Left renal pelvis (tissue), 4 donors: ENCODE measurements at regions not wholly inside any gene's neighbourhood (a gene's known extent, or its start where the extent isn't known, plus 50 kb on each side); places are given as distances from the start of the nearest gene placed in this dataset.
A peak's percentile ranks its signal among the peaks of the same experiment; 100 is the strongest.
"Not testable (repeated sequence)": the region's sequence is repeated elsewhere in the genome, so short reads cannot be mapped to it uniquely, and the experiment has no call there.

ENCODE experiments used
- DNase-seq, 4 donors: peaks; one replicate each; pipeline ENCODE4 v3.0.0-alpha.2; 2013; ENCODE audit warnings: low read depth in 4 of 4, low spot score in 3 of 4

GRCh38 chr3:89533275-89533674, 425.9 kb downstream of the EPHA3 start:
- no peak for DNase-seq

GRCh38 chr3:89554587-89554986, 447.2 kb downstream of the EPHA3 start:
- DNase-seq = not testable (repeated sequence)

- no peak for DNase-seq
Observed at GRCh38 chr3:89558711-89559110, 451.3 kb downstream of the EPHA3 start.

GRCh38 chr3:89560568-89560967, 453.1 kb downstream of the EPHA3 start:
- no peak for DNase-seq

DNA sequence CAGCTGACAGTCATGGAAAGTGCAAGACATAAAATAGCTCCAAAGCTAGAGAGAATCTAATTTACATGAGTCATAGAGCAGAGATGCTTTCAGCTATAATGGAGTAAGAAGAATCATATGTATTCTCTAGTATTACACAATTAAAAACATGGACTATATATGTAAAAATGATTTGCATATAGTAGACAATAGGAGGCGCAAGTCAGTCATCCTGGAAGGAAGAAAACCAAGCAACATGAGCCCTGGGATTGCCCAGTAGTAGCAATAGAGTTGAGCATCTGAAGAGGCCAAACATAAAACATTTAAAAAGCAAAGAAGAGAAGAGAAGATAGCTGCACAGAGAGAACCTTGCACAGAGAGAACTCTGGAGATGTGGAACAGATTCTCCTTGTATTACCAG, 455.0 kb downstream of the EPHA3 start:
- no peak for DNase-seq

DNA sequence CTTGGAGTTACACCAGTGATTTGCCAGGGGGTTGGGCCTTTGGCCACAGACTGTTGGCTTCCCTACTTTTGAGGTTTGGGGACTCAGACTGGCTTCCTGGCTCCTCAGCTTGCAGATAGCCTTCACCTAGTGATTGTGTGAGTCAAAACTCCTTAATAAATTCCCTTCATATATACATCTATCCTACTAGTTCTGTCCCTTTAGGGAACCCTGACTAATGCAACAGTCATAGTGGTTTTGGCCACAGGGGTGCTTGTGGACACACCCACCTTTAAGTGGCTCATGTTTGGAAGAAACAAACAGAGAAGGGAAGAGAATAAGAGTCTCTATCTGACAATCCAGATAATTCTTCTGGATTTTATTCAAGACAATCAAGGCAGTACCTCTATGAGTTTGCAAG, 457.7 kb downstream of the EPHA3 start:
- DNase-seq = no peak

- DNase-seq = no peak
Observed at GRCh38 chr3:89570465-89570864, 463.0 kb downstream of the EPHA3 start.

DNA sequence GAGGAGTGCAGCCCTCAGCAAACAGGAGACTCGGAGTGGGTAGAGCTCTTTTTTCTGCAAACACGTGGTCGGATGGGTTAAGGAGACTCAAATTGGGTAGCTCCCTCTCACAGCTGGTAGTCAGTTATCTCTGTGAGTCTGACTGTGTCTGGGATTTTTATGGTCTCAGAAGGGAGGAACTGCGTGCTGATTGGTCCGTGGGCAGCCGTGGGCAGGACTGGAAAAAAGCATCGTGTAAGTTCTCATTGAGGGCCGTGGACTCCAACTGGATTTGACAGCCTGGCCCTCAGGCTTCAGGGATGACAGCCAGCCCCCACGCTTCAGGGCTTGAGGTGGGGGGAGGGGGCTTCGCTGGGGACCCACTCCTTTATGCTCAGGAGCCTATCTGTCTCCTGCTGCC, 463.9 kb downstream of the EPHA3 start:
- no peak for DNase-seq

DNA sequence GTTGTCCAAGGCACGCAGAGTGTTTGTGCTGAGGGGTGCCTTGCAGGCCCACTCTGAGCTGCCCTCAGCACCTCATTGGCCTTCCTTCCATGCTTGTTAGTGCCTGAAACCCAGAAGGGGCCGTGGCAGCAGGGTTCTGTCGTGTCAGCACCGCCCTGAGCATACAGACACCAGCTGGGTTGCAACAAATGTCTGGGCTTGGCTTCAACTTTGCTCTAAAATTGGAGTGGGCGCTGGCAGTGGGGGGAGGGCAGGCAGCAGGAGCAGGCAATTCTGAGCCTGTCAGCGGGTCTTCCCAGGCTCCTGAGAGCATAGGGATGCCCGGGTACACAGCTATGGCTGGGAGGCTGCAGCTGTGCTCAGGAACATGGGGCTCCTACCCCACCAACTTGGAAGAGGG, 464.3 kb downstream of the EPHA3 start:
- DNase-seq = no peak

- no peak for DNase-seq
Observed at GRCh38 chr3:89572261-89572660, 464.8 kb downstream of the EPHA3 start.

GRCh38 chr3:89576417-89576816, 469.0 kb downstream of the EPHA3 start:
- no peak for DNase-seq

DNA sequence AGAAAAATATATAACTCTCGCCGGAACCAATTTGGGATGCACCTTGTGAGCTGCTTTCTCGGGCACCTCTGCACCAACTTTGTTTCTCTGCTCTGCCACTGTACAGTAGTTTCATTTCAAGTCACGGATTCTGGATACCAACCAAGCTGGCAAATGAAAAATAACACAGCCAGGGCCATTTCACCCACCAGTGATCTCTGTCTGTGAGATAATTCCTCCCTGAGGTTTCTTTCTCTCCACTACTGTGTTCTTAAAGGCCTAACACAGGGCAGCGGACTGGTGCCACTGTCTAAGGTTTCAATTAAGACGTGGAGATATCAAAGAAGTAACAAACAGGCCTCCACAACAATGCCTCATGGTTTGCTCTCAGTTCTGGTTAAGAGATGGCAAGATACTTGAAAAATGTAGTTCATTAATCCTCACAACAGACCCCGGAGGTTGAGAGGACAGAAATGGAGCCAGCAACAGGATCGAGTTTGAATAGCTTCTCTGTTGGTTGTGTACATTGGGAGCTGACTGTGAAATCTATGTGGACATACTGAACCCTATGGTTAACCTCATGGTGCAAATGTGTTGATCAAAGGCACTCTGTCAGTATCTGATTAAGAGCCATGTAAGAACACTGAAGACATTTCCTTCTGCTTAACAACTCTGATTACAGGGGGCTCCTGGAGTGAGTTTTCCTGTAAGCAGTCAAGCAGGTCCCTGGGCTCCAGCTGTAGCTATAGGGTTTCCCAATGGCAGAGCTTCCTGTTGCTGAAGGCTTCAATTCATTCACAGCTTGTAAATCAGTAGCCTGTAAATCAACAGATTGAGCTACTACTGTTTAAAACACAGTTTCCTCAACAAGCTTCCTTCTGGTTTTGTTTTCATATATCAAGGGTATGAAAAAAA, 470.5 kb downstream of the EPHA3 start:
- peak; percentile 35 to 56 (median 40) for DNase-seq

- DNase-seq = no peak
Observed at GRCh38 chr3:89580859-89581258, 473.4 kb downstream of the EPHA3 start.

DNA sequence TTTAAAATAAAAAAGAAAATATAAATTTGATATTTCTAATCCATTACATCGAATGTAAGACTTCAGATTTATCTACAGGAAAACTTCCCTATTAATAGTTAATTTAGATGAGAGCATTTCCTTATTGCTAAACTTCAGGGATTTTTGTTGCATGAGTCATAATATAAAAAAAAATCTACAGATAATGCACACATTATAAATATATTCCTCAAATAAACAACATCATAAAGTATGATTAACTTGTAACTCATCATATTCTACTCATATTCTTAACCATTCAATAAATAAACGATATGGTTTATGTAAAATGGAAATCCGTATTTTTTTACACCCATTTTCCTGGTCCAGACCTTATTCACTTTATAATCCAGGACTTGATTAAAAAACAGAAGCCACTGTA, 477.0 kb downstream of the EPHA3 start:
- DNase-seq = no peak

DNA sequence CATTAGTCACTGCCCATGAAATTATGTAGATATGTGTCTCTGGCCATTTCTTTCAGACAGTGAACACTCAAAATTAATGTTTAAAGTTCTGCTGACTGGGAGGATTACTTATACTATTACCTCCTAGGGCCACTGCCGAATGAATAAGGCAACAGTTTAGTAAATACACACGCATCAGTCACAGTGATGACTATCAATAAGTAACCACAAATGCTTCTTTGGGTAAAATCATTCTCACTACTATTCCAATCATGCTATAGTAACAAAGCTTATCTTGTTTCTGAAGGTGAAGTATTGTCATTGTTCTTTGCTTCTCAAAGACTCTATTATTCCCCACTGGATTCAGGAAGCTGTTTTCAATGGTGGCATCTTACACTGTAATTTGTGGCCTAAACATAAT, 478.8 kb downstream of the EPHA3 start:
- no peak for DNase-seq

- no peak for DNase-seq
Observed at GRCh38 chr3:89586676-89587075, 479.3 kb downstream of the EPHA3 start.

DNA sequence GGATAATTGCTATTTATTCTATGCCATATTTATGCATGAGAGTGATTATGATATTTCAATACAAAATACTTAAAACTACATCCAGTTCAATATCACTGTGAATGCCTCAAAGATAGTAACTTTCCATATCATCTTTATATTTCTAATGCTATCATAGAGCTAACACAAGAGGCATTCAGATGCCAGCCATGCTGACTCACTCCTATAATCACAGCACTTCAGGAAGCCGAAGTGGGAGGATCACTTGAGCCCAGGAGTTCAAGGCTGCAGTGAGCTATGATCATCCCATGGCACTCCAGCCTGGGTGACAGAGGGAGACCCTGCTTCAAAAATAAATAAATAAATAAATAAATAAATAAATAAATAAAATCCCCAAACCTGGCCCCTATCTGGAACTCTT, 498.7 kb downstream of the EPHA3 start:
- no peak for DNase-seq

DNA sequence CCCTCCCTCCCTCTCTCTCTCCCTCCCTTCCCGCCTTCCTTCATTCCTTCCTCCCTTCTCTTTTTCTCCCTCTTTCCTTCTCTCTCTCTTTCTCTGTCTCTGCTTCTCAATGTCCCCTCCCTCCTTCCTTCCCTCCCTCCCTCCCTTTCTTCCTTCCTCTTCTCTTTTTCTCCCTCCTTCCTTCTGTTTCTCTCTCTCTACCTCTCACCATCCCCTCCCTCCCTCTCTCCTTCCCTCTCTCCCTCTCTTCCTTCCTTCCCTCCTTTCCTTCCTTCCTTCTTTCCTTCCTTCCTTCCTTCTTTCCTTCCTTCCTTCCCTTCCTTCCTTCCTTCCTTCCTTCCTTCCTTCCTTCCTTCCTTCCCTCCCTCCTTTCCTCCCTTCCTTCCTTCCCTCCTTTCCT, 504.6 kb downstream of the EPHA3 start:
- DNase-seq = no peak

DNA sequence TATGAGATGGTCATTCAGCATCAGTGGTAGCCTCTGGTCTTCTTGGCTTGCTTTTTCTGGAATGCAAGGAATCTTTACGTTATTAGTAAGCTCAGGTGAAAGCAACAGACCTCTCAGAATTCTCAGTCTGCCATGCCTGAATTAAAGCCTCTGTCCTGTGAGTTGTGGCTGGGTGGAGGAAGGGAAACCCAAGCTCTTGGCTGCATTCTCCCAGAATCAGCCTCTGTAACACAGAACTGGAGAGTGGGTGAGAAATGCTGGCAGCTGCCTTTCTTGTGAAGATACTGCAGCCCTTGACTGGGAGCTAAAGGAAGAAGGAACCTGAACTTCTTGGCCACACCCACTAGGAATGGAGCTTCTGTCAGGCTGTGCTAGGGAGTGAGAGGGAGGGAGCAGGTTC, 505.8 kb downstream of the EPHA3 start:
- DNase-seq = no peak

DNA sequence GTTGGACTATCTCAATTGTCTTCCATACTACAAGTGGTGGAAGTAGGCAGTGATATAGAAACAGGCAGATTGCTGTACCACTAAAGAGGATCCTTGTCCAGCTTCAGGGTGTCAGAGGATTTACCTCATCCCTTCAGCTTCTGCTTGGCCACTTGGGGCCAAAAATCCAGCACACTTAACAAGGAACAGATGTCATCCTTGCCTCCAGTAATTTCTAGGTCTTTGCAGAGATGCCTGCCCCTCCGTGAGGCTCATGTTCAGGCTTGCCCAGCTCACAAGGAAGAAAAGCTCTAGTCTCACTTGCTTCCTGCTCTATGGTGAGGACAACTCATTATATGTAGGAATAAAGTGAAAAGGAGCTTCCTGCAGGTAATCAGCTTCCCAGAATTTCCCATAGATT, 510.3 kb downstream of the EPHA3 start:
- no peak for DNase-seq

- DNase-seq = no peak
Observed at GRCh38 chr3:89619263-89619662, 511.8 kb downstream of the EPHA3 start.

DNA sequence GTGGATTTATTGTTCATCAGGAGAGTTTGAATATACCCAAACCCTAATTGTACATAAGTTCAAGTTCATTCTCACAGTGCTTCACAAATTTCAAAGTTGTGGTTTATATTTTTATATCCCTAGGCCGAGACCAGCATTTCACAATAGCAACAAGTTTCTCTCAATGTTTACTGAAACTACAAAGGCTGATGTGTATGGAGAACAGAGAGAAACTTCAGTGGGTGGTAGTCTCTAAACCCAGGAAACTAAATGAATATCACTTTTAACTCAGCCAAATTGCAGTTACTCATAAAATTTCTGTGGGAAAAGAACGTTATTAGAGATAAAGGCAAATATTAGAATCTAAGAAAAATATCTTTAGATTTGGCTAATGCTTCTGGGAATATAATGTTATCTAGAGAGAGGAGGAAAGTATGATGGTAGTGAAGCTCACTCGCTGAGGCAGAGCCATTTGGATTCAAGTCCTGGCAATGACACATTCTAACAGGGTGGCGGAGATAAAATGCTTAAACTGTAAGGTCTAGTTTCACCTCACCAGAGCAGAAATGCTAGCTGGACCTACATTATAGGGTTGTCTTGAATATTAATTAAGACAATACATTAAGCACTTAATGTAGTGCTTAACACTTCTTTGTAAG, 514.8 kb downstream of the EPHA3 start:
- no peak for DNase-seq
